ENCODE measurements at regions not wholly inside any gene's neighbourhood (a gene's known extent, or its start where the extent isn't known, plus 50 kb on each side); places are given as distances from the start of the nearest gene placed in this dataset.

GRCh38 chr4:153887217-153887616 is 98.3 kb upstream of the SFRP2 start:
- TF ChIP-seq POLR2A (IDR thresholded peaks at IDR 0.05): no peak
- no peak for TF ChIP-seq CTCF (IDR thresholded peaks at IDR 0.05)
